ENCODE measurements at regions not wholly inside any gene's neighbourhood (a gene's known extent, or its start where the extent isn't known, plus 50 kb on each side); places are given as distances from the start of the nearest gene placed in this dataset.

DNA sequence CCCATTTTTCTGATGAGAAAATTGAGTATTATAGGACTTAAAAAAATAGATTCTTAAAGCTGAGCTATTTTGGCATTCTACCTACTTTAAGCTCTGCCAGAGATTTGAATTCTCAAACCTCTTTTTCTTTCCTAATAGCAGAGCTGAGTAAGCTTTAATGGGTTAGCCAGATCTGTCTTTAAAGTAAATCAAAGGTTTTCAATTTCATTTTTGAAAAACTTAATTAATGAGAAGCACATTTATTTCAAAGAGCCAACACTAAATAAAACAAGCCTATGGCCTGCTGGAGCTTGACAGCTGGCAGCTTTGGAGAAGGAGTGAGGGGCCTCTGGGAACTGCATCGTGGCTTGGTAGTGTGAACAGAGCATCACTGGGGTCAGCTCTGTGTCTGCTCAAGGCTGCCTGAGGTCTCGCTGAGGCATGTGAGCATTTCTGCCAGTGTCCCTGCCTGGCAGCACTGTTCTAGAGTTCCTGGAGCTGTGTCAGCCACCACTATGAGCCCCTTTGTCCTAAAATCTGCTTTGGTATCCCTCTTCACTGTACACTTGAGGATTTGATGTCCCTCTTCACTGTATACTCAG lies 50.4 kb upstream of the PRSS23 start:
- no peaks in the 10 kb centered on the region for H3K23me2 ChIP-seq (ENCODE audit: insufficient read length, low read depth, low read length, poor library complexity, severe bottlenecking)
- H3K9me3 ChIP-seq (ENCODE audit: control insufficient read depth, low read depth, low read length) = no peaks in the 10 kb centered on the region
- no peak overlapping the region for H3K56ac ChIP-seq (ENCODE audit: insufficient read length, low read depth, low read length)
- no peak overlapping the region for H2BK12ac ChIP-seq (ENCODE audit: insufficient read length, low read depth, low read length)
- TF ChIP-seq, protein P1, sequence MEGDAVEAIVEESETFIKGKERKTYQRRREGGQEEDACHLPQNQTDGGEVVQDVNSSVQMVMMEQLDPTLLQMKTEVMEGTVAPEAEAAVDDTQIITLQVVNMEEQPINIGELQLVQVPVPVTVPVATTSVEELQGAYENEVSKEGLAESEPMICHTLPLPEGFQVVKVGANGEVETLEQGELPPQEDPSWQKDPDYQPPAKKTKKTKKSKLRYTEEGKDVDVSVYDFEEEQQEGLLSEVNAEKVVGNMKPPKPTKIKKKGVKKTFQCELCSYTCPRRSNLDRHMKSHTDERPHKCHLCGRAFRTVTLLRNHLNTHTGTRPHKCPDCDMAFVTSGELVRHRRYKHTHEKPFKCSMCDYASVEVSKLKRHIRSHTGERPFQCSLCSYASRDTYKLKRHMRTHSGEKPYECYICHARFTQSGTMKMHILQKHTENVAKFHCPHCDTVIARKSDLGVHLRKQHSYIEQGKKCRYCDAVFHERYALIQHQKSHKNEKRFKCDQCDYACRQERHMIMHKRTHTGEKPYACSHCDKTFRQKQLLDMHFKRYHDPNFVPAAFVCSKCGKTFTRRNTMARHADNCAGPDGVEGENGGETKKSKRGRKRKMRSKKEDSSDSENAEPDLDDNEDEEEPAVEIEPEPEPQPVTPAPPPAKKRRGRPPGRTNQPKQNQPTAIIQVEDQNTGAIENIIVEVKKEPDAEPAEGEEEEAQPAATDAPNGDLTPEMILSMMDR (conservative IDR thresholded peaks at IDR 0.05) = no peak
- no peak for DNase-seq
- no peaks in the 10 kb centered on the region; a peak in 1 of 5 replicates for H3K9me3 Mint-ChIP-seq
- no peak overlapping the region for H3K4me2 ChIP-seq (ENCODE audit: insufficient read depth, insufficient read length, low read length)
- H3K4me1 ChIP-seq (ENCODE audit: insufficient read depth, low read length) = no peaks in the 10 kb centered on the region
- no peak overlapping the region for H3K14ac ChIP-seq (ENCODE audit: insufficient read depth, low read length)
- no peak overlapping the region for H2BK5ac ChIP-seq (ENCODE audit: insufficient read length, low read length)
- no peaks in the 10 kb centered on the region for H3K79me1 ChIP-seq (ENCODE audit: insufficient read depth, low read depth, low read length, poor library complexity, severe bottlenecking)
- no peak overlapping the region for H2BK20ac ChIP-seq (ENCODE audit: low read depth, low read length, poor library complexity, severe bottlenecking)
- H3K79me2 ChIP-seq (ENCODE audit: insufficient read depth, low read length) = no peaks in the 10 kb centered on the region
- no peak overlapping the region for H3K4ac ChIP-seq (ENCODE audit: low read depth, low read length)
- H3K9ac ChIP-seq (ENCODE audit: extremely low read depth, insufficient read length, low read length) = no peak overlapping the region
- peaks cover 2 to 6% of the 10 kb centered on the region in 2 experiments; a peak in 2 of 4 replicates for H3K4me1 Mint-ChIP-seq
- no CpG with 5 or more reads among the region's 2 CpGs for WGBS (ENCODE audit: extremely low coverage, insufficient read length, low lambda C conversion rate)
- no peak overlapping the region for H3T11ph ChIP-seq (ENCODE audit: low read length)
- no peak overlapping the region for H4K8ac ChIP-seq (replicated peaks; ENCODE audit: insufficient read length, low read depth, low read length)
- no peak overlapping the region for H3K23ac ChIP-seq (ENCODE audit: insufficient read length, low read depth, low read length)
- H4K91ac ChIP-seq (ENCODE audit: insufficient read length, low read depth, low read length) = no peak overlapping the region
- H3K27me3 Mint-ChIP-seq (ENCODE audit: low read depth) = peaks cover 2% of the 10 kb centered on the region; the same call in 1 of the 2 replicates
- H2BK15ac ChIP-seq (ENCODE audit: low read depth, low read length) = no peak overlapping the region
- H2BK120ac ChIP-seq (ENCODE audit: low read depth, low read length, poor library complexity, severe bottlenecking) = no peak overlapping the region
- H2AFZ ChIP-seq (ENCODE audit: low read length) = no peak overlapping the region
- H2AK5ac ChIP-seq (ENCODE audit: insufficient read length, low read length) = no peak overlapping the region
- no peak overlapping the region for H4K5ac ChIP-seq (ENCODE audit: insufficient read length, low read depth, low read length)
- H3K27me3 ChIP-seq (ENCODE audit: insufficient read depth, low read length) = no peaks in the 10 kb centered on the region
- no peak overlapping the region for H3K27ac Mint-ChIP-seq
- H4K20me1 ChIP-seq (ENCODE audit: control insufficient read depth, insufficient read depth, insufficient read length) = no peaks in the 10 kb centered on the region
- no peak overlapping the region for H3K18ac ChIP-seq (ENCODE audit: insufficient read length, low read depth, low read length)
- no peak overlapping the region for H3K27ac ChIP-seq (ENCODE audit: insufficient read length, low read depth, low read length)
- H3K4me3 Mint-ChIP-seq = no peak overlapping the region
- H3K36me3 Mint-ChIP-seq (ENCODE audit: insufficient read depth in 1 of 3, low read depth in 3 of 3) = no peaks in the 10 kb centered on the region; a peak in 1 of 7 replicates
